Kidney glomerular epithelial cell (primary cell): ENCODE measurements at regions not wholly inside any gene's neighbourhood (a gene's known extent, or its start where the extent isn't known, plus 50 kb on each side); places are given as distances from the start of the nearest gene placed in this dataset.

Source experiments
- DNase-seq: peaks from one replicate; lab custom pipeline; 2025; lab: John Stamatoyannopoulos, UW

DNA sequence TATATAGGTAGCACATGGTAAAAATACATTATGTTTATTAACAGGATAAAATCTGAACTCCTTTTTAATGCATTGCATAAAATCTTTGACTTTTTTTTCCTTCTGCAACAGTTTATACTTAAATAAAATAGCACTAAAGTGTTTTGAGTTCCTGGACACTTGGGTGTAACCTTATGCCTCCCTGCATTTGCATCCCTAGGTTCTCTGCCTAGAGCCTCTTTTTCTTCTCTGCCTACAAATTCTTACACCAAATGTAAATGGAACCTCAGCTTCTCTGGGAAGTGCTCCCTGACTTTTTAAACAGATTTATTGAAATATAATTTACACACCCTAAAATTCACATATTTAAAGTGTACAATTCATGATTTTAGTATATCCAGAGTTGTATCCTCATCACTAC is 1017.6 kb downstream of the CNTNAP5 start:
- no peak for DNase-seq

DNA sequence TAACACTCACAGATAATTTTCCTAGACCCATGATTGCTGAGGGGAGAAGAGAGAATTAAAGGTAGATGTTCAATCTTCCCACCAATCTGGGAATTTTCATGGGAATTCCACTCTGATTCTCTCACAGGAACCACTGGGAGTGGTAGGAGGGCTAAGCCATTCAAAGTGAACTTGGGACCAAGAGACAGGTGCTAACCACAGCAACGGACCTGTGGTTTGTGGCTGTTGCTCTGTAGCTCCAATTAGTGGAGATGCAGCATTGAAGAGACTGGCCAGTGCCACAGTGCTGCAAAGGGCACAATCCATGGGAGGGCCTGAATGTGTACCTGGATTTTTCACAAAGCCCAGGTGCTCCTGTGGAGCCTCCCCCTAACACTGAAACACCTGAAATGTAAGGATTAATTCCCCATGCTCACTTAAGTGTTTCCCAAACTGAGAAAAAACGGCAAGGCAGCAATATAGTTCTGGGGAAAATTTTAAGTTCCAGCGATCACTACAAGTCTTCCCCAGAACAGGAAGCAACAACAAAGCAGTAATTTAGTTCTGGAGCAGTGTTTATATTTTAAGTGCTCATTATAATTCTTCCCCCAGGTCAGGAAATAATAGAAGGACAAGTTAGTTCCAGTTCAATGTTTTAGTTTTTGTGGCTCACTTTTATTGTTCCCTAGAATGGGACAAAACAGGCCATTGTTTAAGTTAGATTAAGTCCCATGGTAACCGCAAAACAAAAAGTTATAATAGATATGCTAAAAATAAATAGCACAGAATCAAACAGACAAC is 1045.8 kb downstream of the CNTNAP5 start:
- no peak for DNase-seq

DNA sequence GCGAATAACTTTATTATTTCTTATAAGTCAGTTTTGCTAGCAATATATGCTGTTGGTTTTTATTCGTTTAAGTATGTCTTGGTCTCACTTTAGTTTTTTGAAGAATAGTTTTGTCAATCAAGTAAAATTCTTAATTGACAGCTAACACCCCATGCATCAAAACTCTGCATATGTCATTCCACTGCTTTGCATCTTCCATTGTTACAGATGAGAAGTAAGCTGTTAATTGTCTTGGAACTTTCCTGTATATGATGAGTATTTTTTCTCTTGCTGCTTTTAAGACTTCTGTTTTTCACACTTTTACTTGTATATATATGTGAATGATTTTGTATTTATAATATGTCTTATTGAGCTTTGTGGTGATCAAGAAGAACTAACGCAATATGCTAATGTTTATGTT is 1048.4 kb downstream of the CNTNAP5 start:
- no peak for DNase-seq

DNA sequence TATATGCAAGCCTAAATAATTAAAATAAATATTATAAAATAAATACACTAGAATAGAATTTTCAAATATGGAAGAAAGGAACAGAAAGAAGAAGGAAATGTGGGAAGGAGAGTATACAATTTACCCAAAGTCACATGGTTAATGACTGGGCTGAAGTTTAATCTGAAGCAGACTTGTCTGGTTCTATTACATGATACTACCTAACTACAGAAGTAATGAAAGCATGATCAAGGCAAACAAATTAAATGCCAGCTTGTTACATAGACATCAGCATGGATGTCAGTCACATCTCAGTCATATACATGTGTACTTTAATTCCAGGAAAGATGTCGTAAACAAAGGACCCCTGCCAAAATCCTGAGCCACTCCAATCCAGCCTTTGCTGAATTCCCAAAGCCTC is 1060.8 kb downstream of the CNTNAP5 start:
- no peak for DNase-seq

DNA sequence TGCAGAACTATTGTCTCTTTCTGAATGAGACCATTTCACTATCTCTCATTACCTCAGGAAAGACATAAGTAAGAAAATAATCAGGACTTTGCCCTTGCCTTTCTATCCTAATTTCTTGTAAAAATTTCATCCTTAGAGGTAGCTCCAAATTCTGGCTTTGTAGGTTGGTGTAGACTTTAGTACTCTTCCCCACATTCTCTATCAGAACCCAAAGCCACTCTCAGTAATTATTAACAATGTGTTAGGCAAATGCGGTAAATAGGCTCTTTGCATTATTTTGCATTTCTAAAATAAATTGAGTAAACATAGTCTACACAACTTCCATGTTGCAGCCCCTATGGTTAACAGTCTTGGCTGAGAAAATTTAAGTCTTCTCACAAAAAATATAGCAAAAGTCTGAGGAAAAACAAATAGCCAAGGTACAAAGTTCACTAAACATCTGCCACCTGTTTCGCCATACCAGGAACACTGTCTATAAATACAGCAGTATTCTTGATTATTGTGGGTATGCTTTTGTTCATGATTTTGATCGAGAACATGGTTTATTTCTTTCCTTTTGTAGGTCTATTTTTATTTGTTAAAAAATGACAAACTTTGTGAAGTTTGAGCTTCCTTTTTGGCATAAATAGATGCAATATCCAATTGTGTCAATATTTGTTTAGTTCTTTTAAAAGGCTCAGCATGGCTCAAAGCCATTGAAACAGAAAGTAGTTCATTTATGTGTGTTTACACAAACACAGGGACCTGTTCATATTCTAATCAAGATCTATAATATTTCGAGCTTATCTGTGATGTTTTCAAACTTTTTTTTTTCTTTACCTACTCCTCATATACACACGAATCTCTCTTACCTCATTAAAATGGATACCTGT is 1061.5 kb downstream of the CNTNAP5 start:
- no peak for DNase-seq

DNA sequence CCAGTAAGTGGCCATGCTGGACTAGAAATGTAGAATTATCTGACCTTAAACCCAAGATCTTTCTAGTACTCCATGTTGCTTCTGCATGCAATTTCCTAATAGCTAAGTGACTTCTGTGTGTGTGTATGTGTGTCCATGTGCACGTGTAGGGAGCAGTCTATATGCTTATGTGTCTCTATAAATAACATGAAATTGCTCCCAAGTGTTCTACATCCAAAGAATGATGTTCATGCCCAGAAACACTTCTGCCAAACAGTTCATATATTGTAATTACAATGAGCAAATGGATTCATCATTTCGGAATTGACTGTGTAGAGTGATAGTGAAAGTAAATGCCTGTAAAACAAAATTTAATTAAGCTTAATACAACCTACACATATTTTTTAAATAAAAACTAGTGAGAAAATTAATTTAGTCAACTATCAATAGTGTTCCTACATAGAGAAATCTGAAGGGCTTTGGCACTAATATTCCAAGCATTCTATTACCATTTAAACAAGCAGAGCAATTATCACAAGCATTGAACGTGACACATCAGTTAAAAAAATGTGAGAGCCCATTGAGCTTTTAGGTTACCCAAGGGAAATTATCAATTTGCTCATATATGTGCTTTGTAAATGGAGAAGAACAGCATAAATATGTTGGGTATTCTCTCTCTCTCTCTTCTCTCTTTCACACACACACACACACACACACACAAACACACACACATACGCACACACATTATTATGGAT is 1067.4 kb downstream of the CNTNAP5 start:
- DNase-seq = no peak

DNA sequence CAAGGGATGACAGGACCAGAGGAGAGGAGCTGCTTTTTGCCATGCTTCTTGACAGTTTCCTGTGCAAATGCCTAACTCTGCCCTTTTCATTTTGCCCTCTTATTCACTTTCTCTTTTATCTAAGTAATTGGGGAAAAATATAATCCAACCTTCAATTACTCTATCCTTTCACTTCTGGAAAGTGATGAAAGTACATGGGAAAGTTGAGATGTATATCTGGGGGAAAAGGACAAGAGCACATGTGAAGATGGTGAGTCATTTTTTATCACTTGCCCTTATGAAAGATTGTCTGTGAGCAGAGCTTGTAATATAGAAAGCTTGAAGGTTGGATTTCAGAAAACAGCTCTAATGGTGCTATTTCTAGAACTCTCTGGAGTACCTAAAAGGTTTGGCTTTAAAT is 1070.7 kb downstream of the CNTNAP5 start:
- no peak for DNase-seq

DNA sequence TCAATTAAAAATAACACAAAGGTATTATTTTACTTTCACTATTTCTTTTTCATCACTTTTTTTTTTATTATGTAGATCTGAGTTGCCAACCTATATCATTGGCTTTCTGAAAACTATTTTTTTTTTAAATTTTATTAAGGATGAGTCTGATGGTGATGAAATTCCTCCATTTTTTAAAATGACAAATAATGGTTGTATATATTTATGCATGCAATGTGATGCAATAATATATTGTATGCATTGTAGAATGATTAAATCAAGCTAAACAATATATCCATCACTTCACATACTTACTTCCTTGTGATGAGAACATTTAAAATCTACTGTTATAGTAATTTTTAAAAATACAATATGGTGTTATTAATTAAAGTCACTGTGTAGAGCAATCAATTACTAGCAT is 1081.6 kb downstream of the CNTNAP5 start:
- DNase-seq = no peak

DNA sequence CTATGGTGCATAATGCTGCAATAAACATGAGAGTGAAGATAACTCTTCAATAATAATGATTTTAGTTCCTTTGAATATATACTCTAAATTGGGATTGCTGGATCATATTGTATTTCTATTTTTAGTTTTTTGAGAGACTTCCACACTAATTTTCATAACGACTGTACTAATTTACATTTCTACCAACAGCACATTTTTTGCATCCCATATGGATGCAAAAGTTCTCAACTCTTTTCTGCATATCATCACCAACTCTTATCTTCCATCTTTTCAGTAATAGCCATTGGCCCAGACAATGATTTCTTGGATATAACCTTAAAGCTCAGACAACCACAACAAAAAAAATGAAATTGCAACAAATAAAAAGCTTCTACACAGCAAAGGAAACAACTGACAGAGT is 1082.4 kb downstream of the CNTNAP5 start:
- DNase-seq = no peak

DNA sequence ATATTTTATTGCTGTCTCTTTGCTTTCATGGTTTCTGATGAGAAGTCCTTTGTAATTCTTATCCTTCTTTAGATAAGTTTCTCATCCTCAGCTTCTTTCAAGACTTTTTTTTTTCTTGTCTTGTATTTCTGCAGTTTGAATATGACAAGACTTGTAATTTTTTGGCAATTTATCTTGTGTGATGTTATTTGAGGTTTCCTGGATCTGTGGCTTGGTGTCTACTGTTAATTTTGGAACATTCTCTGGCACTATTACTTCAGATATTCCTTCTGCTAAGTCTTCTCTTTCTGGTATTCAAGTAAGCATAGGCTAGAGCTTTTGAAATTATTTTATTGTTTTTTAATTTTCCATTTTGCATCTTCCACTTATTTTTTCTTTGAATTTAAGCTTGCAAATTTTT is 1083.2 kb downstream of the CNTNAP5 start:
- DNase-seq = no peak

DNA sequence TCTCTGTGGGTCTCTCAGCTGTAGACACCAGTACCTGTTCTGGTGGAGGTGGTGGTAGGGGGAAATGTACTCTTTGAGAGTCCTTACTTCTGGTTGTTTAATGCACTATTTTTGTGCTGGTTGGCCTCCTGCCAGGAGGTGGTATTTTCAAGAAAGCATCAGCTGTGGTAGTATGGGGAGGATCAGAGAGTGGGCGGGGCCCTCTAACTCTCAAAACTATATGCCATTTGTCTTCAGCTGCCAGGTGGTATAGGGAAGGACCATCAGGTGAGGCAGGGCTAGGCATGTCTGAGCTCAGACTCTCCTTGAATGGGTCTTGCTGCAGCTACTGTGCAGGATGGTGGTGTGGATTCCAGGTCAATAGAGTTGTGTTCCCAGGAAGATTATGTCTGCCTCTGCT is 1100.8 kb downstream of the CNTNAP5 start:
- no peak for DNase-seq

DNA sequence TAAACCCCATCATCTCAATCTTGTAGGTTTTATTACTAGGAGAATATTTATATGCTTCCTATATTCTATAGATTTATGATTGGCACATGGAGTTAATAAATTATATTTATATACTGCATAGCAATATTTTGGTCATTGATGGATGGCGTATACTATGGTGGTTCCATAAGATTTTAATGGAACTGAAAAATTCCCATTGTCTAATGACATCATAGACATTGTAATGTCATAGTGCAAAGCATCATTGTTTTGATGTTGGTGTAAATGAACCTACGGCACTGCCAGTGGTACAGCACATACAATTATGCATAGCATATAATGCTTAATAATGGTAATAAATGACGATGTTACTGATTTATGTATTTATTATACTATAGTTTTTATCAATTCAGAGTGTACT is 1135.9 kb downstream of the CNTNAP5 start:
- no peak for DNase-seq

DNA sequence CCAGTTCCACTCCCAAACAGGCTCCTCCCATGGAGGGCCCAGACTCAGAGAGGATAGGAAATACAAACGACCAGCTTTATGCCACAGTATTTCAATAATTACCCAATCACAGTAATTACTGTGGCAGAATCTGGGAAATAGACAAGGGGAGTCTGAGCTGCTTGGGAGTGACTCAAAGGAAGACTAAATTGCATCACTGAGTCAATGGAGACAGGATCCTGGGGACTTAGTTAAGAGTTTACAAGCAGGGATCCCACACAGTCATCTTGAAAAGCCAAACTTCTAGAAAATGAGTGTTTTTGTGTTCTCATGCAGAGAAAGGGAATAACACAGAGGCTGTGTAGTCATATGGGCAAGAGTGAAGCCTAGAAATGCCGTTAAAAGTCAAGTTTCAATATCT is 1142.1 kb downstream of the CNTNAP5 start:
- no peak for DNase-seq

DNA sequence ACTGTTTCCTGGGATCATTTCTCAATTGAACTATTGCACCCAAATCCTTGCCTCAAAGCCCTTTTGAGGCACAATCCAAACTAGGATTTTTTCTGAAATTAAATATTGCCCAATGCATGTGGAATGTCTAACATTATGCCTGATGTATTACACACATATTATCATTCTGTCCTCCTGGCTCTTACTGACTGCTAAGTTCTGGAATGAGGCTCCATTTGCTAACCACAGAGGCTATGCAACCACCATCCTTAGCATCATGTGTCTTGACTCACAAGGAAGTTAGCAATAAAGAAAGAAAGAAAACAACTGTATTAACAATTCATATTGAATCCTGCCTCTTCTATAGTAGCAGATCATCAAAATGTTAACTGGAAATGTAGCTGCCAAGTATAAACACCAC is 1142.7 kb downstream of the CNTNAP5 start:
- DNase-seq = no peak

DNA sequence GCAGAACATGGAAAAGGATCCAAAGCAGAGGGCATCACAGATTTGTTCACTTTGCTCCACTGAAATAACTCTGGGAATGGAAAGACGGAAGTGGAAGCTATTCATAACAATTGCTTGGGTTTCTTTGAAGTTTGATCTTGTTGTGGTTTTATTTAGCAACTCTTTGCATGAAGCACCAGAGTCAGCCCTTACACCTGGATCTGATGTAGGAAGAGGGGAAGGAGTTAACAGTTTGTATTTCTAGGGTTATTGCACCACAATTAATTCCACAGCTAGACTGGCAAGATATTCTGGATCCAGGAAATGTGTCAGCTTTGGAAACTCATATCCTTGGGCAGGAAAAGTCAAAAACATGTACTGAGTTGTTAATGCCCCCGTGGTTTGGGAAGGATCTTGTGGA is 1143.4 kb downstream of the CNTNAP5 start:
- no peak for DNase-seq

DNA sequence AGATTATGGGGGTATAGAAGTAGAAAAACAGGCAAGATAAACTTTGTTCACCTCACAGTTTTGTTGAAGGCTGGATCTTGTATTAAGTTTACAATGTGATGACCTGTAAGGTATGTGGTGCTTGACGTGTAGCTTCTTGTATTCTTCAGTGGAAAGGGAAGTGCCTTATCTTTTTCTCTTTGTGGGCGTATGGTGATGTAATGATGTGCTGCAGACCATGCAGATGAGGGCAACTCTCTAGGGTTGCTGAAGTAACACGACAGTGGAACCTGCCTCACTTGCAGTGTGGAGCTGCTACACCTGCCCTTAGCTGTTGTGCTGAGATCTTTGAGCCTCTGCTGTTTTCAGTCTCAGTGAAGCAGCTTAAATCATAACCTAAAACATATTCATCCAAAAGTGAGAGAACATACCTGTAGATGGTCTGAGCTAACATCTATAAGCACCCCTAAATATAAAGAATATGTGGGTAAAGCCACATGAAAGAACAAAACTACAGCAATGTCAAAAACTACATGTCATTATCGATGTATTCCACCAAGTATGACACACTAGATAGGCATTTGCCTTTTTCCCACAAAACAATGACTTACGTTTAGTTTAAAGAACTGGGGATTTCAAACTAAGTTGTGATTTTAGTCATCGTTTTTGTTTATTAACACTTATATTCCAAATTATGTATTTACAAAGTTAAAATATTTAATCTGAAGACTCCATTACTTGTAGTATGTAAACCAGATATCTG is 1144.1 kb downstream of the CNTNAP5 start:
- DNase-seq = no peak

DNA sequence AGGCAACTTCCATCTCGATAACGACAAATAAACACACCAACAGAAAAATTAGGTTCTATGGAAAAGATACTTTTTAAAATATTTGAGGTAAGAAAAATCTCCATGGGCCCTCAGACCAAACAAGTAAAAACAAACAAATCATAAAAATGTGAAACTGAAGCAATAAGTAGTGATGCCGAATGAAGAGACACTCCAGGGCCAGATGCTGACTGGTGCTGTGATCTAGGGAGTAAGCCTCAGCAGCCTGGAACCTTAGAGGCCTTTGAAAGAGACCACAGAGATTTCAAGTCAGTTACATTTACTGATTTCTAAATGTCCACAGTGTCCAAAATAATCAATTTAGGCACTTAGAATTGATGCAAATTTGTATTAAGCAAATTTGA is 1144.7 kb downstream of the CNTNAP5 start:
- DNase-seq = no peak

DNA sequence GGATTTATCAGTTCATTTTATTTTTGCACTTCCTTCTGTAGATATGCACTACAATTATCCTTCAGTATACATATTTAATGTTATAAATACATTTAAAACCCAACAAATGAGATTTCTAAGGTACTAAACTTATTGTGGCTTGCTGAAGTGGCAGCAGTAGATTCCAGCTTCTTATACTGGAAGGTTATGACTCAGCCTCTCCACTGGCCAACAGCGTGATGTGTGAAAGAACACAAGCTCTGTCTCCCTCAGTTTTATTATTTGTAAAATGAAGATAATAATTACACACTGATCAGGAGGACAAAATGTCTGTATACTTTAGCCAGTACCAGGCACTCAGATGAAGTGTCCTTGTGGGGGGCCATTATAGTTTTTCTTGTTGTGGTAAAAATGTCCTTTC is 1147.1 kb downstream of the CNTNAP5 start:
- no peak for DNase-seq

DNA sequence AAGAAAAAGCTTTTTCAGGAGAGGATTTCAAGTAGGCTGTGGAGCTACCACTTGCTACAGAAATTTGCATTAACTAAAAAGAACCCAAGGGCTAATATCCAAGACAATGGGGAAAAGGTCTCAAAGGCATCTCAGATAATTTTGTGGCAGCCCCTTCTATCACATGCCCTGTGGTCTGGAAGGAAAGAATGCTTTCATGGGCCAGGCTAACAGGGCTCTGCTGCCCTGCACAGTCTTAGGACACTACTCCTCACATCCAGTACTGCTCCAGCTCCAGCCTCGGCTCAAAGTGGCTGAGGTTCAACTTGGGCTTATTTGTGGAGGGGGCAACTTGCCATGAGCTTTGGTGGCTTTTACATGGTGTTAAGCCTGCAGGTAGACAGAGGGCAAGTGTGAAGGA is 1150.3 kb downstream of the CNTNAP5 start:
- DNase-seq = no peak

DNA sequence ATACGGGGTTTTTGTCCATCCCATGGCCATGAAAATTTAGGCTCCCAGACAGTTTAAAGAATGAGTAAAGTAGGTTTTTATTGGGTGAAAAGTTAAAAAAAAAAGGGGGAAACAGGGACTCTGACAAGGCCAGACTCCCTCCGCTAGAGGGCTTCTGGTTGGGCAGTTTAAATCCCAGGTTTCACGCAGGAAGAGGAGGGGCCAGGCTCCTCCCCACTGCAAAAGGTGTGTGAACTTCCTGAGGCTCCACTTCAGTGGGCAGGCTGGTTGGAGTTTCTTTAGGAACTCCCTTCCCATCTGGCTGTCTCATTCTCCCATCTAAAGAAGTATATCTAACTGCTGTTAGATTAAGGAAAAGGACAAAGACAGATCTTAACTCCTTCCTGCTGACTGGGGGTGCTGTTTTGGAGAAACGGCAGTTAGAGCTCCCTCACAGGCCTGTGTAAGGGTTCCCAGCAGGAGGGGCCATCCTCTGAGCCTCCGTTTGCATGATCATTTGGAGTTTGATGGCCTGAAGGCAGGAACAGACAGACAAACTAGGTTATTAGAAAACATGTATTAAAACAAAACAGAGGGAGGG is 1160.7 kb downstream of the CNTNAP5 start:
- DNase-seq = no peak

DNA sequence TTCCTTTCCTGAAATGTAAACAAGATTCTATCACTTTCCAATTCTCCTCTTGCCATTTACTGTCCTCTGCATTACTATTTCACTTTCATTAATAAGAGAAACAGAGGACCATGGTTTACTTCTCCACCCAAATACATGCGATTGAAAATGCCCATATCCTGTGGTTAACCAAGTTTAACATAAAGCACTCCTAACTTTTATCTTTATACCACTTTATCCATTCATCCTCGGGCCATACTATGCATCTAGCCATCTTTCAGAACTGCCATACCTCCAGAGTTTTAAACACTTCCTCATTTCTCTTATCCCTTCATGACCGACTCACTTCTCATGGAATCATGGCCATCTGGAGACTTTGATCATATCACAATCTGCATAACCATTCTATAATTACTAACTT is 1182.3 kb downstream of the CNTNAP5 start:
- DNase-seq = no peak

DNA sequence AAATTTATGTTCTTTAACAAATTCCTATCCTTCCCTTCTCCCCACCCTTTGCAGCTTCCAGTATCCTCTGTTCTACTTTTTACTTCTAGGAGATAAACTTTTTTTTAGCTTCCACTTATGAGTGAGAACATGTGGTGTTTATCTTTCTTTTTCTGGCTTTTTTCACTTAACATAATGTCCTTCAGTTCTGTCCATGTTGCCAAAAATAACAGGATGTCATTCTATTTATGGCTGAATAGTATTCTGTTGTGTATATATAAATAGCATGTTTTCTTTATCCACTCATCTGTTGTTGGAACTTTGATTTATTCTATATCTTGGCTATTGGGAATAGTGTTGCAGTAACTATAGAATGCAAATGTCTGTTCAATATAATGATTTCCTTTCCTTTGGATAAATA is 1191.2 kb downstream of the CNTNAP5 start:
- DNase-seq = no peak
